Ishikawa (cell line): ENCODE measurements at regions not wholly inside any gene's neighbourhood (a gene's known extent, or its start where the extent isn't known, plus 50 kb on each side); places are given as distances from the start of the nearest gene placed in this dataset.

ENCODE experiments used
- CEBPB ChIP-seq: IDR thresholded peaks from 2 replicates; pipeline ENCODE4 v1.6.1; 2012
- CREB1 ChIP-seq: IDR thresholded peaks from 2 replicates; pipeline ENCODE4 v1.6.1; 2012; ENCODE audit warnings: low read depth
- EGR1 ChIP-seq: IDR thresholded peaks from 2 replicates; pipeline ENCODE4 v1.6.1; 2012
- EP300 ChIP-seq: IDR thresholded peaks from 2 replicates; pipeline ENCODE4 v1.6.1; 2012; ENCODE audit warnings: borderline replicate concordance
- FOXM1 ChIP-seq: IDR thresholded peaks from 2 replicates; pipeline ENCODE4 v1.6.1; 2012; ENCODE audit warnings: low read depth, borderline replicate concordance
- MAX ChIP-seq: IDR thresholded peaks from 2 replicates; pipeline ENCODE4 v1.6.1; 2012
- NFIC ChIP-seq: IDR thresholded peaks from 2 replicates; pipeline ENCODE4 v1.6.1; 2012
- RAD21 ChIP-seq: IDR thresholded peaks from 2 replicates; pipeline ENCODE4 v1.6.1; 2012; ENCODE audit warnings: low read depth
- REST ChIP-seq: IDR thresholded peaks from 2 replicates; pipeline ENCODE4 v1.6.1; 2012; ENCODE audit warnings: low read depth, mild to moderate bottlenecking
- TAF1 ChIP-seq: IDR thresholded peaks from 2 replicates; pipeline ENCODE4 v1.6.1; 2012; ENCODE audit warnings: low read depth, mild to moderate bottlenecking
- TCF12 ChIP-seq: IDR thresholded peaks from 2 replicates; pipeline ENCODE4 v1.6.1; 2012; ENCODE audit warnings: low read depth
- TEAD4 ChIP-seq: IDR thresholded peaks from 2 replicates; pipeline ENCODE4 v1.6.1; 2012
- USF1 ChIP-seq: IDR thresholded peaks from 2 replicates; pipeline ENCODE4 v1.6.1; 2012
- YY1 ChIP-seq: IDR thresholded peaks from 2 replicates; pipeline ENCODE4 v1.6.1; 2012; ENCODE audit warnings: low read depth
- ZBTB7A ChIP-seq: IDR thresholded peaks from 2 replicates; pipeline ENCODE4 v1.6.1; 2012; ENCODE audit warnings: low read depth

- TF ChIP-seq NFIC (no peak), EGR1 (no peak), FOXM1 (no peak), EP300 (no peak), TAF1 (no peak), RAD21 (no peak), REST (no peak), TCF12 (no peak), CEBPB (no peak), ZBTB7A (no peak), TEAD4 (no peak), USF1 (no peak), CREB1 (no peak), YY1 (no peak), MAX (no peak)
Measured at GRCh38 chr18:38944446-38945024, 1378.9 kb upstream of the CELF4 start.

- TF ChIP-seq YY1 (no peak), REST (no peak), RAD21 (no peak), NFIC (no peak), TCF12 (no peak), EGR1 (no peak), EP300 (no peak), TEAD4 (no peak), ZBTB7A (no peak), CEBPB (no peak), FOXM1 (no peak), TAF1 (no peak), CREB1 (no peak), USF1 (no peak), MAX (no peak)
Measured at GRCh38 chr18:38941711-38942561, 1376.3 kb upstream of the CELF4 start.

- TF ChIP-seq NFIC (no peak), REST (no peak), RAD21 (no peak), USF1 (no peak), FOXM1 (no peak), ZBTB7A (no peak), CEBPB (no peak), TEAD4 (no peak), CREB1 (no peak), MAX (no peak), YY1 (no peak)
Measured at GRCh38 chr18:38940863-38941531, 1375.4 kb upstream of the CELF4 start.
